ENCODE measurements at regions not wholly inside any gene's neighbourhood (a gene's known extent, or its start where the extent isn't known, plus 50 kb on each side); places are given as distances from the start of the nearest gene placed in this dataset.

- Histone ChIP-seq H3K9me3 (no peaks in the 10 kb centered on the region), H3K36me3 (no peaks in the 10 kb centered on the region), H3K27me3 (peaks cover 6% of the 10 kb centered on the region), H3K4me3 (no peak overlapping the region), H3K27ac (no peak overlapping the region), H3K4me1 (no peaks in the 10 kb centered on the region)
- TF ChIP-seq CTCF (IDR thresholded peaks at IDR 0.05): no peak
- TF ChIP-seq POLR2AphosphoS5 (IDR thresholded peaks at IDR 0.05): no peak
- no peak for TF ChIP-seq POLR2A (IDR thresholded peaks at IDR 0.05)
- TF ChIP-seq EP300 (IDR thresholded peaks at IDR 0.05): no peak
- 76 to 78% methylated on average over 3 of the region's 3 CpGs for WGBS, 2 donors (ENCODE audit: low coverage in 1 of 2)
- no peak for ATAC-seq
Observed at GRCh38 chr20:24341781-24342180, 127.6 kb upstream of the SYNDIG1 start.

- Histone ChIP-seq H3K4me3 (no peak overlapping the region), H3K27ac (no peak overlapping the region), H3K27me3 (peaks cover 6% of the 10 kb centered on the region), H3K4me1 (no peaks in the 10 kb centered on the region), H3K36me3 (no peaks in the 10 kb centered on the region), H3K9me3 (no peaks in the 10 kb centered on the region)
- no peak for TF ChIP-seq CTCF (IDR thresholded peaks at IDR 0.05)
- TF ChIP-seq POLR2A (IDR thresholded peaks at IDR 0.05): no peak
- no peak for TF ChIP-seq EP300 (IDR thresholded peaks at IDR 0.05)
- TF ChIP-seq POLR2AphosphoS5 (IDR thresholded peaks at IDR 0.05): no peak
- no peak for ATAC-seq
- WGBS, 2 donors (ENCODE audit: low coverage in 1 of 2): no CpG with 5 or more reads among the region's 2 CpGs
Observed at GRCh38 chr20:24340933-24341332, 128.5 kb upstream of the SYNDIG1 start.

GRCh38 chr20:24339210-24339641, 130.2 kb upstream of the SYNDIG1 start:
- Histone ChIP-seq H3K27me3 (peaks cover 6% of the 10 kb centered on the region), H3K36me3 (no peaks in the 10 kb centered on the region), H3K9me3 (no peaks in the 10 kb centered on the region), H3K4me3 (no peak overlapping the region), H3K27ac (no peak overlapping the region), H3K4me1 (no peaks in the 10 kb centered on the region)
- WGBS, 2 donors (ENCODE audit: low coverage in 1 of 2): 77 to 89% methylated on average over 5 of the region's 5 CpGs
- ATAC-seq: no peak
- TF ChIP-seq EP300 (IDR thresholded peaks at IDR 0.05): no peak

GRCh38 chr20:24337551-24337950, 131.9 kb upstream of the SYNDIG1 start:
- Histone ChIP-seq H3K27ac (no peak overlapping the region), H3K4me1 (no peaks in the 10 kb centered on the region)
- no peak for ATAC-seq

GRCh38 chr20:24337069-24337468, 132.4 kb upstream of the SYNDIG1 start:
- Histone ChIP-seq H3K27me3 (peaks cover 5% of the 10 kb centered on the region), H3K27ac (no peak overlapping the region), H3K36me3 (no peaks in the 10 kb centered on the region), H3K4me1 (no peaks in the 10 kb centered on the region), H3K9me3 (no peaks in the 10 kb centered on the region), H3K4me3 (no peak overlapping the region)
- ATAC-seq: no peak
- no peak for TF ChIP-seq POLR2A (IDR thresholded peaks at IDR 0.05)
- no peak for TF ChIP-seq POLR2AphosphoS5 (IDR thresholded peaks at IDR 0.05)
- no peak for TF ChIP-seq EP300 (IDR thresholded peaks at IDR 0.05)
- no peak for TF ChIP-seq CTCF (IDR thresholded peaks at IDR 0.05)
- 46 to 60% methylated on average over 2 to 4 of the region's 4 CpGs for WGBS, 2 donors (ENCODE audit: low coverage in 1 of 2)

More at GRCh38 chr20:24337551-24337950, 131.9 kb upstream of the SYNDIG1 start:
- Histone ChIP-seq H3K27me3 (peaks cover 5% of the 10 kb centered on the region), H3K36me3 (no peaks in the 10 kb centered on the region), H3K9me3 (no peaks in the 10 kb centered on the region), H3K4me3 (no peak overlapping the region)
- TF ChIP-seq POLR2AphosphoS5 (IDR thresholded peaks at IDR 0.05): no peak
- TF ChIP-seq POLR2A (IDR thresholded peaks at IDR 0.05): no peak
- TF ChIP-seq CTCF (IDR thresholded peaks at IDR 0.05): no peak
- WGBS, 2 donors (ENCODE audit: low coverage in 1 of 2): 85 to 87% methylated on average over 1 to 5 of the region's 5 CpGs

All from gastroesophageal sphincter (tissue), 4 donors.